ENCODE measurements at regions not wholly inside any gene's neighbourhood (a gene's known extent, or its start where the extent isn't known, plus 50 kb on each side); places are given as distances from the start of the nearest gene placed in this dataset.

DNA sequence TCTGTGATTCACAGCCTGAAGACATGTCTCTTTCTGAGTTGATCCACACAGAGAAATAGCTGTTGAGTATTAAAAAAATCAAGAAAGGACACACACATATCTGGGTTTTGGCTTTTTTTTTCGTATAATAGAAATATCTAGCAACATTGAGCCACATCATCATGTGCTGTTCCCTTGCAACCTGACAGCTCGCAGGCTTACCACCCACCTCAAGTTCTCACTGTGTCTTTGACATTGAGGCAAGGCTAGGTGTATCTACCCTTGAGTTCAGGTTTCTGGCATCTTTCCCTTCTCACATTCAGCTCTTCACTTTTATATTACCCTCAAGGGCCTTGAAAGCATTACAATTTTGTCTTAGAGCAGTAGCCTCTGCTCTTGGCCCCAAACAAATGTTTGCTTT is 490.3 kb upstream of the KIRREL3 start:
- no peak for DNase-seq (ENCODE audit: low spot score)

DNA sequence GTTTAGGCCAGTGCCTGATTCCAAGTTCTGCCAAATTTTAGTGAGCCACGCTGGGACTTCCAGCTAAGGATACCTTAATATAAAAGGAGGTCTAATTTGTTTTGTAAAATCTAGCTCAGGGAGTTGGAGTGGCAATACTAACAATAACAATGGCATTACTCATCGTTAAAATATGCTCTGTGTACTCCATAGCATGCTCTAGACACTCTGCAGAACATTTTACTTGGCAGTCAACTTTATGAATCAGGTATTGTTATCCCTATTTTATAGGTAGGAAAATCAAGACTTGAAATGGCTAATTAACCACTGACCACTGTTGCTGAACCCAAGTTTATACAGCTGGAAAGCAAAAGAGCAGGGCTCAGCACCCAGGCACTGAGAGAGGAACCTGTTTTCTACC is 485.0 kb upstream of the KIRREL3 start:
- no peak for DNase-seq (ENCODE audit: low spot score)

DNA sequence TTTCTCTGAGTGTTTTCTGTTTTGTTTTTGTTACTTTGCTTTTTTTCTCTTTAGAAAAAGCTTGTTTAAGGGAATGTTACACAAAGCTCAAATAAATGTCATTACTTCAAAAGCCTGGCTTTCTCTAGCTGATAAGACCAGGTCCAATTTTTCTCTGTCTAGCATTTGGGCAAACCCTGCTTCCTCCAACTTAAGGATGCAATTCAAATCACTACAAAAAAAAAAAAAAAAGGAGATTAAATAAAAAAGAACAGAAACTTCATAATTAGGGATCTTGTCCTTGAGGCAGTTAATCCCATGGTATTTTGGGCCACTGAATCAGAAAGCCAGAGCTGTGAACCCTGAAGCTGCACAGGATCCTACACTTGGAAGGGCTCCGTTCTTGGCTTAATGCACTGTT is 480.8 kb upstream of the KIRREL3 start:
- DNase-seq (ENCODE audit: low spot score), result no peak

DNA sequence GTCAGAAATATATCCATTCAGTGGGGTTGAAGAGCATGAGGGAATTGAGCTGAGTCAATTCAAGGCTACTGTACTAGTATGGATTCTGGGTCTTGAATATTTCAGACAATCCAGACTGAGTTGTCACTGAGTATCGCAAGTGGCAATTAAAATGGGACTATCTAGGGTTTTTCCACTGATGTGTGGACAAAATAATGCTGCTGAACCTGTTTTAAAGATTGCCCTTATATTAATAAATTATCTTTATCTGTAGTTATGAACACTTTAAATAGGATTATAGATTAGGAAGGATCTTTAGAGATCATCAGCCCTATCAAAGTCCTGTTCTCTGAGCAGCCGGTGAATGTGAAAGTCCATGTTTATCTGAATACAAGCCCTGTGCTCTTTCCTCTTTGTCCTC is 478.3 kb upstream of the KIRREL3 start:
- no peak for DNase-seq (ENCODE audit: low spot score)

DNA sequence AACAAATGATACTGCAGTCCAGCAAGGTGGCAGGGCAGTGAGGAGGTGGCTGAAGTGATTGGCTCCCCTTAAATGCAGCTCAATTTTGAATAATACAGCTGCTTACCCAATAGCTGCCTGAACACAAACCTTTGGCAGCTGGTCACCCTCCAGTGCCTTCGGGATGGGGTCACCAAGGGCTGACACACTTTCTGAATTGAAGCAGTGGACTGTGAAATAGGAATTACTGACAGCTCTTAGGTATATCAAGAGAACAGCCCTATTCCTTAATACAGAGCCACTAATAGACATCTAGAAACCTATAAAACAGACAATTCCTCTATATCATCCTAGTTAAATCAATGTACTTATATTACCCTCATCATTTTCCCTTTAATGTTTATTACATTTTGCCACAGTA is 474.2 kb upstream of the KIRREL3 start:
- no peak for DNase-seq (ENCODE audit: low spot score)

DNA sequence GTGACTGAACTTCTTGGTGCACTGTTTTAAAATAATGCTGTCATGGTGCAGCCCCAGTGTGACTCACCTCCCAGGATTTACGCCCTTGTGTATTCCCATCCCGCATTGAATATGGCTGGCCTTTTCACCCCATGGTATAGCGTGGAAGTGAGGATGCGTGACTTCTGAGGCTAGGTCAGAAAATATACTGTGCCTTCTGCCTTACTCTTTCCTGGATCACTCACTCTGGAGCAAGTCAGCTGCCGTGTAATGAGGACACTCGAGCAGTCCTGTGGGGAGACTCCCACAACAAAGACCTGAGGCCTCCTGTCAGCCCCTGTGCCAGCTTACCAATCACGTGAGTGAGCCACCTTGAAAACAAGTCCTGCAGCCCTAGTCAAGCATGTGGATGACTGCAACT is 471.9 kb upstream of the KIRREL3 start:
- DNase-seq (ENCODE audit: low spot score), result no peak

DNA sequence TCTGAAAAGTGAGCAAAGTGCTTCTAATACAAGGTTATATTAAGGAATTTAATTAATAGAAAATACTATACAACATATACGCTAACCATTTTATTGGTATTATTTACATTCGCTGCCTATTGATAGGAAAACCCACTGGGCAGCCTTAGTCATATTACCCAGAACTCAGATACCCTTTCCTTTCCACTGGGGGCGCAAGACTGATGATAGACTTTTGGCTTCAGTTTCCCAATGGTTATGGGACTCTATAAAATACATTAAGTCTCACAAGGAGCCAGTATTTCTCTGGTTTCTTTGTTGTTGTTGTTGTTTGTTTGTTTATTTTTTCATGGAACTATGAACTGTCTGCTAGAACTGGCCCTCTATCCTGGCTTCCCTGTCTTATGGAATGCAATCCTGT is 471.1 kb upstream of the KIRREL3 start:
- DNase-seq (ENCODE audit: low spot score), result no peak

DNA sequence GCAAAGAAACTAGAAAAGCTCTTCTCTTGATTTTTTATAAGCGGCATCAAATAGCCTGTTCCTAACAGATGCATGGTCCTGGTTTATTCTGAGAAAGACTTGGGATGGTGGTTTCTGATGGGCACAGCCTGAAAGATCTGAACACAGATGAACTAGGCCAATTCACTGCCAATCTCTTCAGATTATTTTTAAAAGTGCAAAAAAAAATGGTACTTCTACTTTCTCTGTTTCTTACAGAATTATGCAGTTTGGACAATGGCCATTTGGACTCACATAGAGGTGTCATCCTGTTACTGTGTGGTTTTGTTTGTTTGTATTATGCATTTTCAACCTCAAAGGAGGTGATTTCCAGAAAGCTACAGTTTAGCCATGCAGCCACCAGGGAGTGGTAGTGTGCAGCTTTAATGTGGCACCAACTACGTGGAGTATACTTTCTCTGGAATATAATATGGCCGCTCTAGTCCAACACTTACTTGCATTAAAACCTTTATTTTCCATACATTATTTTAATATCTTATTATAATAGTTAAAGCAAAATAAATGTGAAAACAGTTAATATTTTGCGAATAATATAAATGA is 469.8 kb upstream of the KIRREL3 start:
- DNase-seq (ENCODE audit: low spot score), result no peak

DNA sequence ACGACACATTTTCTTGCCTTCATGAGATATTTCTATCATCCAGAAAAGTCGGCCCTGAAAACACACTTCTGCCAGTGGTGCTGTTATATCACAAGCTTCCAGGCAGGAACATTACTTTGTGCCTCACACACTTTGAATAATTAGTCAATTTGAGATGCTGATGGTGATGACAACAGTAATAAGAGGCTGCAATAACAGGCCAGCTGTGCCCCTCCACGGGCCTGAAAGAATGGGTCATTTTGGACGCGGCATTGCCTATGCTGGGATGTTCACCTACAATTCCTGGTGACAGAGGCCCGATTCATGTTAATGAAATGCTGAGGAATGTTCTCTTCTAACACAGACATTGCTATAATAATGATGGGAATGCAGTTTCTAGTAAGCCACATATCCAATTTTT is 463.8 kb upstream of the KIRREL3 start:
- DNase-seq (ENCODE audit: low spot score), result no peak

DNA sequence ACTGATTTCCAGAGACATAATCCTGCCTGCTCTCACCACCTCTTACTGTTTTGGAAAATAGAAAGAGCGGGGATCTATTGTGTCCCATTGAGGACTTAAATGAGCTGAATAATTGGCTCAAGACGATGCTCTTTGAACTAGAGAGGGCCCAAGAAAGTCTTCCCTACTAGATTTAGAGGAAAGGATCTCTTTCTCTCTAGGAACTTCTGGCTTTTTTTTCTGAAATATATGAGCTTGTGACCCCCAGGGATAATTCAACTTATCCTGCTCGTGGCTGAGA is 461.4 kb upstream of the KIRREL3 start:
- no peak for DNase-seq (ENCODE audit: low spot score)

DNA sequence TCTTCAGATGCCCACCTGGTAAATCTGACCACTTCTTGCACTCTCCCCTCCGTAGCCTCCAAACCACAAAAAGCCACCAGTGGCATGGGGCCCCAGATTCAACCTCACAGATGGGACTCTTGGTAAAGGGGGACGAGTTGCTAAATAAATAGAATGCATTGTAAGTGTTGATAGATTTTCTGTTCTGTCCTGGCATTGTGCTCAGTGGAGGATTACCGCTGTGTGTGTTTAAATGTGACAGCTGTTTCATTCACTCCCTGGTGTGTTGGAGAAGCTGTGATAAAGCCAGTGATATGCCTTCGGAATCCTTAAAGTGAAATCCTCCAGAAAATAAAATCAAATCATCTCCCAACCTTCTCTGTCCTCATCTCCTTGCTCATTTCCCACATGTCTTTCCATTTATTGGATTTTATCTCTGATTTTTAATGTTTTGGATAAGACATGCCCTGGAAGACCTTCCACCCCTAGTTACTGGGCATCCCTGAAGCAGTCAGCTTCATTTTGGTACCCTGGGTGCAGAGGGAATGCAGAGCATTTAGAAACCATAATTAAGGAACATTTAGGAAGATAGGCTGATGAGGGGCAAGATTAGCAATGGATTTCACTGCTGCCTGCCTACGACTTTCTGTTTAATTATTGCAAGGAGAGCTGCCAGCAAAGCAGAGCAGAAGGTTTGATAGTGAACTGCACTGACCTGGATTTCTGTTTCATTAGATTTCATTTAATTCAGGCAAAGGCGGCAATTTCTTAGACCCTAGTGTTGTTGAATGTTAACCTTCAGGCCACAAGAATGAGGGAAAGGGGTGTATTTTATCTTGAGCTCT is 460.9 kb upstream of the KIRREL3 start:
- no peak for DNase-seq (ENCODE audit: low spot score)

DNA sequence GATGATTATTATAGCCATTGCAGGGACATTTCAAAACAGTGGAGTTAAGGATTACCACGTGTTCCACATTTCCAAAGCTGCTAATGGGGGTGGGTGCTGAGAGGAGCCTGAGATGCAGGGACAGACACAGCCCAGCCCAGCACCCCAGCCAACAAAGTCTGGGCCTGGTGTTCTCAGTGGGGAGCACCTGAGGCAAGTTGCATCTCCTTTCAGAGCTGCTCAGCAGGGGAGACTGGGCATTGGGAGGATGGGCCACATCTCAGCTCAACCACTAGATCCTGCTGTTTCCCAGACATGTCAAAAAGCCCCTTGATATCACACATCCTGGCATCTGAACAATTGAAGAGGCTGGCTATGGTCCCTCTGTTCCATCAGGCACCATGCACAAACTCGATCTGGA is 458.0 kb upstream of the KIRREL3 start:
- DNase-seq (ENCODE audit: low spot score), result no peak

DNA sequence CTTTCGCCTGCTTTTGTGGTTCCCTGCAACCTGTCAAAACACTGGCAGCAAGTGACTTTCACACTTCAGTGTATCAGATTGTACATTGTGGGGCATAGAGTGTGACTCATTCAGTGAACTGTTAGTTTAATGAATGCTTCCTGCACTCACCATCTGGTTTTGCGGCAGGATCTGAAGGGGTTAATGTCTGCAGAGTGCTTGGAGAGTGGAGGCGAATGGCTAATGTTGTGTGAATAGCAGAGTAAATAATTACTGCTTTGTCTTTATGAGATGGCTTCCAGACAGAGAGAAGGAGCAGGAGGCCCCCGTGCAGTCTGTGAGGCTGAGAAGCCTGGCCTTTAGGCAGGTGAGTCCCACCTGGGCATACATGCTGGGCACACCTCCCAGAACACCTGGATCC is 454.3 kb upstream of the KIRREL3 start:
- DNase-seq (ENCODE audit: low spot score), result no peak

DNA sequence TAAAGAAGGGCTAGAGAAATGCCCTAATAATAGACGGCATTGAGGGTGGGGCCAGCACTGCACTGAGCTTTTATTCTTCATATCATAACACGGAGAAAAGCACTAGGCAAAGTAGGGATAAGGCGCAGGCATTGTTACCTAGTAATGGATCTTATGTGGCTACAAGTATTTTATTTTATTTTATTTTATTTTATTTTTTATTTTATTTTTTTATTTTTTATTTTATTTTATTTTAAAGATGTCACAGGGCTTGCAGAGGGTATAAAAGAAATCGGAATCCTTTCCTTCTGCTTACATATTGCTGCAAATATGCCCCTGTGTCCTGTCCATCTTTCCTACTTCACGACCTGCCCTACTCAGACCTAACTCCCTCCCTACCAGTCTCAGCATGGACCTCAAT is 452.0 kb upstream of the KIRREL3 start:
- DNase-seq (ENCODE audit: low spot score), result no peak

DNA sequence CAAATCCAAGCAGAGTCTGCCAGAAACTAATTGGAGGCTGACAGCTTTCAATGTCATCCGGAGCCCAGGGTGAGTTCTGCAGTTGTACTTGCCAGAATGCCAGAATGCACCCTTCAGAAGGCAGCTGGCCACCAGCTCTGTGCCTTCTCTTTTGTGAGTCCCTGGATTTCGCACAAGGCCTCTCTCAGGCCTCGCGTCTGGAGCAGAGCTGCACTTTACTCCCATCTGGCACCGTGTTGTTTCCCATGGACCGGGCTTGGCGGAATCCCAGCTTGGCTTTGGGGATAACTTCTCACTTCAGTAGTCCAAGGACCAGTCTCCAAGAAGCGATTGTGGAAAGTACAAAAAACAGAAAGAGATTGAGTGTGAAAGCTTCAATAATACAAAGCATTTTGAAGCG is 451.3 kb upstream of the KIRREL3 start:
- no peak for DNase-seq (ENCODE audit: low spot score)

DNA sequence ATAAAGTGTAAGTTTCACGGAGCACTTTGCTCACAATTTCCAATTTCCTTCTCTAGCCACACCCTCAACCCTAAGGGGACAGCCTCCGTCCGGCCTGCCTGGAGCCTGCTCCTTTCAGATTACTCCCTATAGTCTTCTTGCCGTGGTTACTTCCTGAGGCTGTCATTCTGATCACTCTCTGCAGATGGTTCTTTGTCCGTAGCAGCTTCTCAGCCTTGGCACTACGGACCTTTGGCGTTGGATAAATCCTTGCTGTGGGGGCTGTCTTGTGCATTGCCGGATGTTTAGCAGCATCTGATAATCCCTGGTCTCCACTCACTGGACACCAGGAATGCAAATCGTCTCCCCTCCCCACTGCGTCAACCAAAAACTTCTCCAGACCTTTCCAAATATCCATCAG is 447.5 kb upstream of the KIRREL3 start:
- no peak for DNase-seq (ENCODE audit: low spot score)

DNA sequence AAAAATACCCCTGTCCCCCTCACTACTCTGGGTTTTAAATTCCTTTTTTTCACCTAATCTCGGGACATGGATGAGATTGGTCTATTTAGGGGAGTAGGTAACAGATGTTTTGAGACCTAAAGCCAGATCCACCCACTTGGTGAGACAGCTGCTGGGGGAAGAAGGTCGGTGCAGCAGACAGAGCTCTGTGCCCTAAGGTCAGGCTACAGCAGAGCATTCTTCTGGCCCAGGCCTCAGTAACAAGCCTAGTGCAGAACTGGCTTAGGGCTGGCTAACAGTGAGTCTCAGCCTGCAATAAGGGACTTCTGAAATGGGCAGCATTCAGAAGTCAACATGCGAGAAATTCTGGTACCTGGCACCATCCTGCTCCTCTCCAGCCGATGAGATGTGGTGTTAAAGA is 444.9 kb upstream of the KIRREL3 start:
- no peak for DNase-seq (ENCODE audit: low spot score)

DNA sequence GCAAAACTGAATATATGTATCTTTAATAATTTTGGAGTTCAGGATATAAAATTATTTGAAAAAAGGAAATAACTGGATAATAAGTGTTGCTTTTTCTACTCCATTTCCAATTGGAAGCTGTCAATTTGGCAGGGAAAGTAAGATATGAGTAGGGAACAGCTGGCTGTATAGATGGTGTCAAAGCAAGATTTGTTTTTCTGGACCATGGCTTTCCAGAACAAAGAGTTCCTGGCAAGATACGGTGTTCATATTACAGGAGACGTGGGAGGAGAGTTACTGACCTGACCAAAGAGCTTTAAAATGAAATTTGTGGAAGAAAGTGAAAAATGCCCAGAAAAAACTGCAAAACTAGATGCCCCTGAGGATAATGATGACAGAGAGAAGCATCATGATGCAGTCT is 442.7 kb upstream of the KIRREL3 start:
- no peak for DNase-seq (ENCODE audit: low spot score)

DNA sequence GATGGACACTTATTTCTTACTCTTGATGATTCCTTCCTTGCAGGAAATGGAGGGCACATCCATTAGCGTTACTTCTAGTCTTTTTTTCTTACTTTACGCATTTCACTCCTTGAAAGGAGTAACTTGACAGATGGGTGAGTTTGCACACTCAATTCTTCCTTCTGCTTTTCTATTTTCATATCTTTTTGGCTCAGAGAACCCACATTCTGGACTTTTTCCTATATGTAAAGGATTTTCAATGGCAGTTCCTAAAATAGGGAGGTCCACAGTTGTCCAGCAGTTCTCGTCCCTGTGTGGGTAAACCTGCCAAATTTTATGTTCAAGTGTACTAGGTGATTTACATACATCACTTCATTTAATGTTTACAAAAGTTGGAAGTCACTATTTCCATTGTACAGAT is 440.0 kb upstream of the KIRREL3 start:
- no peak for DNase-seq (ENCODE audit: low spot score)

DNA sequence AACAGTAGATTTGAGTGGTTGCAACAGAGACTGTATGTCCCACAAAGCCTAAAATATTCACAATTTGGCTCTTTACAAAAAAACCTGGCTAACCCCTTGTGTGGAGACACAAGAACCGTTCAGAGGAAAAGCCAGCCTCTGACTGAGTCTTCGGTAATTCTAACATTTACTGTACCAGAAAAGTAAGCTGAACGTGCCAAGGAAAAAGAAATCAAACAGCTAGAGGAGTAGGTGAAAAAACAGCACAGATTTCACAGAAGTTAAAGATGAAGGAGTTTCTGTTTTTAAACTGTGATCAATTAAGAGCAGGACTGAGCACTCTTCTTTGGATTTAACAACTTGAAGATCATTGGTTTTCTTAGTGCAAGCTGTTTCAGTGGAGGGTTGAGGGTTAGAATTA is 424.7 kb upstream of the KIRREL3 start:
- DNase-seq (ENCODE audit: low spot score), result no peak

DNA sequence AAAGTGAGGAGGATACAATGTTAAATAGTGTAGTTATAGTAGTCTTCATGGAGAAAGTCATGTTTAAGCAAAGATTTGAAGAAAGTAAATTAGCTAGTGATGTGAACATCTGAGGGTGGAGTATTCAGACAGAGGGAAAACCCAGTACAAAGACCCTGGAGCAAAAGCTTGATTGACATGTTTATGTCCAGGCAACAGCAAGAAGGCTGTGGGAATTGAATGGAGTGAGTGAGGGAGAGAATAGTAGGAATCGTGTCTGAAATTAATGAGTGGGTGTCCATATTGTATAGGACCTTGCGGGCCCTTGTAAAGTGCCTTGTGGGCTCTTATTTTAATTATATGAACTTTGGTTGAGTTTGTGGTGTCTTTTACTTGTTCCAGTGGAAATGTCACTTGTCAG is 424.1 kb upstream of the KIRREL3 start:
- no peak for DNase-seq (ENCODE audit: low spot score)

DNA sequence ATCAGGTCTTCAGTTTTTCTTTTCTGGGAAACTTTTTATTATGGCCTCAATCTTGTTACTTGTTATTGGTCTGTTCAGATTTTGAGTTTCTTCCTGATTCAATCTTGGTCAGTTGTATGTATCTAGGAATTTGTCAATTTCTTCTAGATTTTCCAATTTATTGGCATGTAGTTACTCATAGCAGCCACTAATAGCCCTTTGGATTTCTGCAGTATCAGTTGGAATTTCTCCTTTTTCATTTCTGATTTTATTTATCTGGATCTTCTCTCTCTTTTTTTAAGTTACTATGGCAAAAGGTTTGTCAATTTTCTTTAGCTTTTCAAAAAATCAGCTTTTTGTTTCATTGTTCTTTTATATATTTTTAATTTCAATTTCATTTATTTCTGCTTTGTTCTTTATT is 419.6 kb upstream of the KIRREL3 start:
- no peak for DNase-seq (ENCODE audit: low spot score)

DNA sequence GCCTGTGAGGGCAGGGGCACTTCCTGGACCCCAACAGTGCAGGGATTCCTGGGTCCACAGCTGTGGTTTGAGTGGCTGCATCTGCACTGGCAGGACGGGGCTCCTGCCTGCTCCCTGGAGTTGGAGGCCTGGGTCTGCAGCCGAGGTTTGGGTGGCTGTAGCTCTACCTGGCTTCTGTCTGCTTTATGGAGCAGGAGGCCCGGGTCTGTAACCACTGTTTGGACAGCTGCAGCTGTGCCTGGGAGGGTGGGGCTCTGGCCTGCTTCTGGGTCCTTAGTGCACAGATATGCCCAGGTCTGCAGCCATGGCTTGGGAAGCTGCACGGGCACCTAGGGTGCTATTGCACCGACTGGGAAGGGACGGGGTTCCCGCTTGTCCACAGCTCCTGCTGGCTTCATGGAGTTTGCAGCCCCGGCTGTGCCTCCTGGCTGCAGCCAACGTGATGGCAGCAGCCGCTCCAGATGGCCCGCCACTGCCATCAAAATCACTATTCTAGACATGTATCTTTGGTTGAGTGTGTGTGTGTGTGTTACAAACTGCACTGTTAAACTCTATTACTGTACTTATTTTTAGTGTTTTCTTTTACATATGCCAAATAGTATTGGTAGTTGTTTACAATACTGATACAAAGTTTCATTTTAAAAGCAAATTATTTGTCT is 412.3 kb upstream of the KIRREL3 start:
- no peak for DNase-seq (ENCODE audit: low spot score)

DNA sequence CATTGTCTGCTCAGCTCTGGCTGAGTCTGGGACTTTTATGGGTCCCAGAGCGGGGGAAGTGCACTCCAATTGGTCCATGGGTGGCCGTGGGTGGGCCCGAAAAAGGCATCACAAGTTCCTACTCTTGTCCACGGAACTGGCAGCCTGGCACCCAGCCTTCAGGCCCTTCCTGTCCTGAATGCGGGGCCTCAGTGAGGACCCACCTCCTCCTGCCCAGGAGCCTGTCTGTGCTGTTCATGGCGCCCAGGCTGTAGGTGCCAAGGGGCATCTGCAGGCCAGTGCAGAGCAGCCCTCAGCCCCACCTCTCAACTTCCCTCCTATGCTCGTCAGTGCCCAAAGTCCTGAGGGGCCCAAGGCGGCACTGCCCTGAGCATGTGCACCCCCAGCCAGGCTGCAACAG is 411.7 kb upstream of the KIRREL3 start:
- DNase-seq (ENCODE audit: low spot score), result no peak

All from CD4-positive, alpha-beta T cell treated with Interleukin-6 at 100 ng/mL for 8 hours (primary cell).